ENCODE measurements at regions not wholly inside any gene's neighbourhood (a gene's known extent, or its start where the extent isn't known, plus 50 kb on each side); places are given as distances from the start of the nearest gene placed in this dataset.

DNA sequence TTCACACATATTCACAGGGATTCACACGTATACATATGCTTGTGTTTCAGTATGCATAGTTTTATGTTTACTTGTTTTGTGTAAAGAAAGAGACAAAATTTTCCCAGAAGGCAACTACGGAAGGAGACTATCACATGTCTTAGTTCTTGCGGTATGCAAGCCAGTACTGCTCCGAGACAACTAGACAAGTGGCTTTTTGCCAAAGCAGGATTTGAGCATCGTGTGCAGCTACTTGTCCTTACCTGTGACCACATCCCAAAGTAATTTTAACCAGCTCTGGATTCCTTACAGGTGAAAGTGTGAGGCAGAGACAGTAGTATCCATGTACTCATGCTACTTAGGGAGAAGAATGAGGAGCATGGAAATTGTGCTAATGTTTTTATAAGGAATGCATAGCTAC, 591.4 kb upstream of the NR2F2 start:
- Histone ChIP-seq H2AFZ (ENCODE audit: low read length) (no peak overlapping the region), H4K5ac (ENCODE audit: insufficient read length, low read depth, low read length) (no peak overlapping the region), H2BK120ac (replicated peaks; ENCODE audit: low read depth, low read length) (no peak overlapping the region), H3K4me2 (ENCODE audit: insufficient read depth in 1 of 2, low read depth in 2 of 2, low read length in 2 of 2) (no peak overlapping the region), H3K79me1 (ENCODE audit: low read depth, low read length) (no peaks in the 10 kb centered on the region), H3K4me3 (ENCODE audit: extremely low read depth in 1 of 4, insufficient read depth in 2 of 4, low read depth in 3 of 4, low read length in 4 of 4) (no peak overlapping the region), H3K23ac (ENCODE audit: insufficient read length) (no peak overlapping the region), H2BK5ac (ENCODE audit: low read depth, low read length) (no peak overlapping the region), H3K4me1 (replicated peaks in 1 of 4; ENCODE audit: control insufficient read depth in 3 of 4, insufficient read depth in 4 of 4, low read length in 3 of 4) (peaks cover 0 to under 1% (median 0%) of the 10 kb centered on the region in 4 experiments; a peak in 1 of 7 replicates), H4K8ac (ENCODE audit: extremely low read depth, insufficient read depth, low read length) (no peak overlapping the region), H3K18ac (ENCODE audit: extremely low read depth, low read length) (no peak overlapping the region), H3K14ac (ENCODE audit: insufficient read length) (no peak overlapping the region), H3K23me2 (ENCODE audit: low read depth, low read length) (no peaks in the 10 kb centered on the region), H3K27me3 (replicated peaks in 1 of 4; ENCODE audit: control insufficient read depth in 3 of 4, extremely low read depth in 1 of 4, insufficient read depth in 3 of 4, low read length in 3 of 4) (no peaks in the 10 kb centered on the region), H4K20me1 (replicated peaks in 1 of 2; ENCODE audit: control insufficient read depth in 1 of 2, insufficient read depth in 2 of 2, low read length in 2 of 2) (no peaks in the 10 kb centered on the region), H2BK20ac (ENCODE audit: low read length) (no peak overlapping the region), H3K4ac (replicated peaks; ENCODE audit: insufficient read length, low read depth, low read length) (no peak overlapping the region), H4K91ac (replicated peaks; ENCODE audit: insufficient read length, low read length) (no peak overlapping the region), H3K56ac (replicated peaks; ENCODE audit: insufficient read length, low read depth, low read length) (no peak overlapping the region), H3K27ac (ENCODE audit: low read depth, low read length) (no peak overlapping the region), H3K36me3 (ENCODE audit: control insufficient read depth in 2 of 4, insufficient read depth in 4 of 4, low read length in 3 of 4) (no peaks in the 10 kb centered on the region), H2BK15ac (ENCODE audit: low read length) (no peak overlapping the region), H3K9me3 (ENCODE audit: insufficient read depth in 2 of 2, low read depth in 1 of 2, low read length in 1 of 2) (no peaks in the 10 kb centered on the region), H2BK12ac (ENCODE audit: low read depth, low read length) (no peak overlapping the region), H2AK5ac (ENCODE audit: low read depth, low read length) (no peak overlapping the region), H3K79me2 (ENCODE audit: control insufficient read depth in 1 of 2, insufficient read depth in 2 of 2, low read length in 2 of 2) (no peaks in the 10 kb centered on the region), H3K9ac (replicated peaks in 1 of 4; ENCODE audit: extremely low read depth in 1 of 4, low read depth in 3 of 4, low read length in 3 of 4) (no peak overlapping the region)
- ChIA-PET CTCF (ENCODE audit: partially characterized antibody) (interaction anchor here (0.6 kb wide), 1 partner anchor 109 kb away, joined by 3 read pairs; no protein-coding TSS in a partner anchor), POLR2A (ENCODE audit: partially characterized antibody) (no interaction called here)
- FAIRE-seq (no peak), DNase-seq (ENCODE audit: low read depth in 1 of 2, low spot score in 2 of 2) (no peak)
- no peak for TF ChIP-seq GABPA (IDR thresholded peaks at IDR 0.05; ENCODE audit: borderline replicate concordance, insufficient read depth, low read length)
- TF ChIP-seq TBP (IDR thresholded peaks at IDR 0.05; ENCODE audit: low read depth, low read length) = no peak
- no peak for TF ChIP-seq CHD2 (IDR thresholded peaks at IDR 0.05; ENCODE audit: low read length)
- TF ChIP-seq, protein P1, sequence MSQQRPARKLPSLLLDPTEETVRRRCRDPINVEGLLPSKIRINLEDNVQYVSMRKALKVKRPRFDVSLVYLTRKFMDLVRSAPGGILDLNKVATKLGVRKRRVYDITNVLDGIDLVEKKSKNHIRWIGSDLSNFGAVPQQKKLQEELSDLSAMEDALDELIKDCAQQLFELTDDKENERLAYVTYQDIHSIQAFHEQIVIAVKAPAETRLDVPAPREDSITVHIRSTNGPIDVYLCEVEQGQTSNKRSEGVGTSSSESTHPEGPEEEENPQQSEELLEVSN (IDR thresholded peaks at IDR 0.05) = no peak
- no peak for TF ChIP-seq CBX5 (IDR thresholded peaks at IDR 0.05; ENCODE audit: low read depth, low read length)
- no peak for TF ChIP-seq SAP30 (IDR thresholded peaks at IDR 0.05; ENCODE audit: insufficient read depth, insufficient replicate concordance, low read length)
- no peak for TF ChIP-seq KDM4A (IDR thresholded peaks at IDR 0.05; ENCODE audit: low read depth, low read length, severe bottlenecking)
- no peak for TF ChIP-seq JUN (IDR thresholded peaks at IDR 0.05; ENCODE audit: low read depth, low read length)
- TF ChIP-seq BACH1 (IDR thresholded peaks at IDR 0.05; ENCODE audit: low read length) = no peak
- no peak for TF ChIP-seq CREB1 (IDR thresholded peaks at IDR 0.05)
- TF ChIP-seq NANOG (IDR thresholded peaks at IDR 0.05; ENCODE audit: insufficient read depth, low read depth, low read length, poor library complexity, severe bottlenecking) = no peak
- TF ChIP-seq, protein P2, sequence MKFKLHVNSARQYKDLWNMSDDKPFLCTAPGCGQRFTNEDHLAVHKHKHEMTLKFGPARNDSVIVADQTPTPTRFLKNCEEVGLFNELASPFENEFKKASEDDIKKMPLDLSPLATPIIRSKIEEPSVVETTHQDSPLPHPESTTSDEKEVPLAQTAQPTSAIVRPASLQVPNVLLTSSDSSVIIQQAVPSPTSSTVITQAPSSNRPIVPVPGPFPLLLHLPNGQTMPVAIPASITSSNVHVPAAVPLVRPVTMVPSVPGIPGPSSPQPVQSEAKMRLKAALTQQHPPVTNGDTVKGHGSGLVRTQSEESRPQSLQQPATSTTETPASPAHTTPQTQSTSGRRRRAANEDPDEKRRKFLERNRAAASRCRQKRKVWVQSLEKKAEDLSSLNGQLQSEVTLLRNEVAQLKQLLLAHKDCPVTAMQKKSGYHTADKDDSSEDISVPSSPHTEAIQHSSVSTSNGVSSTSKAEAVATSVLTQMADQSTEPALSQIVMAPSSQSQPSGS (IDR thresholded peaks at IDR 0.05; ENCODE audit: low read length) = no peak
- 95% methylated on average over 5 of the region's 5 CpGs; no CpG with 5 or more reads in 1 of the 2 experiments for WGBS, 2 experiments (ENCODE audit: extremely low coverage in 1 of 2, insufficient coverage in 1 of 2, insufficient read length in 1 of 2, insufficient replicate concordance in 2 of 2, low coverage in 1 of 2, low lambda C conversion rate in 2 of 2, missing lambda C conversion rate in 1 of 2)

All from H1 (cell line).